Panc1 (cell line): ENCODE measurements at regions not wholly inside any gene's neighbourhood (a gene's known extent, or its start where the extent isn't known, plus 50 kb on each side); places are given as distances from the start of the nearest gene placed in this dataset.

Experiments
- ATAC-seq: fragments of 200-7000 bp; cut with Tn5 transposase; 2 replicates; pipeline ENCODE4 v1.9.1; 2020; ENCODE audit warnings: mild to moderate bottlenecking, moderate library complexity
- BruUV-seq: library from RNA; stranded (reverse); fragments of 400-500 nt; replicated peaks from 2 replicates; lab custom pipeline; 2021; lab: Mats Ljungman, UMichigan
- CTCF ChIA-PET: fragments of 300-600 bp; sonication (Branson Sonifier 250); formaldehyde crosslinking; loops from one replicate; lab custom pipeline; 2022; ENCODE audit warnings: antibody characterized with exemption; lab: Charles Lee
- POLR2A ChIA-PET: fragments of 300-600 bp; sonication (Branson Sonifier 250); formaldehyde crosslinking; loops from one replicate; lab custom pipeline; 2022; ENCODE audit warnings: antibody characterized with exemption; lab: Charles Lee
- DNase-seq: peaks from one replicate; pipeline ENCODE4 v3.0.0-alpha.2; 2010; ENCODE audit warnings: low read depth, low spot score
- H3K27ac ChIP-seq: 2 replicates; pipeline ENCODE4 v1.5.1; 2011; ENCODE audit warnings: mild to moderate bottlenecking, low read length, inconsistent platforms
- H3K27me3 ChIP-seq: fragments of 200-500 bp; sonication (Bioruptor generic); 2 replicates; pipeline ENCODE4 v1.6.0; 2014; ENCODE audit warnings: low read length, inconsistent platforms; ENCODE audit not compliant: control insufficient read depth, insufficient read depth
- H3K36me3 ChIP-seq: fragments of 200-500 bp; sonication (Bioruptor generic); 2 replicates; pipeline ENCODE4 v1.5.1; 2014; ENCODE audit warnings: inconsistent platforms, mild to moderate bottlenecking, low read length, moderate library complexity; ENCODE audit not compliant: control insufficient read depth, insufficient read depth
- H3K4me1 ChIP-seq: 2 replicates; pipeline ENCODE4 v1.5.1; 2011; ENCODE audit warnings: inconsistent platforms, mild to moderate bottlenecking, low read length, moderate library complexity; ENCODE audit not compliant: control insufficient read depth, insufficient read depth
- H3K4me3 ChIP-seq, 2 experiments: 2 replicates each; pipeline ENCODE4 v1.5.1; 2011 to 2012; ENCODE audit warnings: low read depth in 2 of 2, low read length in 2 of 2, mild to moderate bottlenecking in 2 of 2, inconsistent platforms in 1 of 2, moderate library complexity in 1 of 2
- H3K9me3 ChIP-seq: fragments of 200-500 bp; sonication (Bioruptor generic); 2 replicates; pipeline ENCODE4 v1.5.1; 2014; ENCODE audit warnings: low read depth, mild to moderate bottlenecking, inconsistent platforms, low read length, moderate library complexity; ENCODE audit not compliant: control insufficient read depth, insufficient read depth
- CTCF ChIP-seq: fragments of 450-650 bp; IDR thresholded peaks from 2 replicates; pipeline ENCODE4 v1.5.1; 2017; ENCODE audit warnings: mild to moderate bottlenecking
- POLR2AphosphoS5 ChIP-seq: IDR thresholded peaks from 2 replicates; pipeline ENCODE4 v1.6.1; 2012; ENCODE audit warnings: mild to moderate bottlenecking, low read depth, low read length, moderate library complexity
- SIN3A ChIP-seq: IDR thresholded peaks from 2 replicates; pipeline ENCODE4 v1.6.1; 2012; ENCODE audit warnings: low read depth, mild to moderate bottlenecking, low read length, moderate library complexity, borderline replicate concordance; ENCODE audit not compliant: insufficient read depth
- TCF7L2 ChIP-seq: IDR thresholded peaks from 2 replicates; pipeline ENCODE4 v1.6.1; 2011; ENCODE audit warnings: mild to moderate bottlenecking, low read depth, low read length, inconsistent platforms
- in situ Hi-C: cut with HindIII; loops from 2 replicates; pipeline ENCODE4 v1.10.0; 2016; ENCODE audit warnings: low sequenced_read_pairs, low pct_unique_long_range_greater_than_20kb
- intact Hi-C: fragments of 100-400 bp; cut with micrococcal nuclease; formaldehyde crosslinking; loops from one replicate; pipeline ENCODE4 v1.10.0; 2022; ENCODE audit not compliant: unreplicated experiment
- TF ChIP-seq, protein P1 (sequence below), 2 experiments: IDR thresholded peaks; 2 replicates each; pipeline ENCODE4 v1.6.1; 2011 to 2012; ENCODE audit warnings: low read depth in 2 of 2, control low read depth in 1 of 2, low read length in 1 of 2, mild to moderate bottlenecking in 1 of 2, moderate library complexity in 1 of 2; ENCODE audit not compliant: insufficient read depth in 1 of 2

DNA sequence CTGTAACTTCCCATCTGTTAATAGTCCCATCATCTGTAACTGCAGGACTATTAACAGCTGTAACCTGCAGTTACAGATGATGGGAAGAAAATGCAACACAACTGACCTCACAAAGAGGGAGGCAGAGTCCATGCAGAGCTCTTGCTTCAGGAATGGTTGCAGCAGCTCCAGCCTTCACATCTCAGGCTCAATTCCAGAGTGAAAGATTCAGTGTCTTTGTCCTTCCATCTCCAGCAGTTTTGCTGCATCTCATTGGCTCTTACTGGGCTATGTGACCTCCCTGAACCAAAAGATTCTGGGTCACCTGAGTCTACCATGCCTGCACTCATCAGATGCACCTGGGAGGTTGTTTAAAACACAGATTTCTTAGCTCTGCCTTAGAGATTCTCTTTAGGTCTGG lies 686.7 kb downstream of the MATN1 start:
- CTCF ChIA-PET, result no interaction called here
- no TSS peak for BruUV-seq
- POLR2A ChIA-PET, result no interaction called here
- Histone ChIP-seq H3K27ac (no peak overlapping the region), H3K4me1 (no peaks in the 10 kb centered on the region), H3K4me3 (no peak overlapping the region), H3K9me3 (no peaks in the 10 kb centered on the region), H3K27me3 (no peaks in the 10 kb centered on the region), H3K36me3 (no peaks in the 10 kb centered on the region)
- intact Hi-C loops (no loop called here), in situ Hi-C loops (no loop called here)
- DNase-seq, result no peak
- TF ChIP-seq SIN3A (no peak), CTCF (no peak)
- TF ChIP-seq, protein P1, sequence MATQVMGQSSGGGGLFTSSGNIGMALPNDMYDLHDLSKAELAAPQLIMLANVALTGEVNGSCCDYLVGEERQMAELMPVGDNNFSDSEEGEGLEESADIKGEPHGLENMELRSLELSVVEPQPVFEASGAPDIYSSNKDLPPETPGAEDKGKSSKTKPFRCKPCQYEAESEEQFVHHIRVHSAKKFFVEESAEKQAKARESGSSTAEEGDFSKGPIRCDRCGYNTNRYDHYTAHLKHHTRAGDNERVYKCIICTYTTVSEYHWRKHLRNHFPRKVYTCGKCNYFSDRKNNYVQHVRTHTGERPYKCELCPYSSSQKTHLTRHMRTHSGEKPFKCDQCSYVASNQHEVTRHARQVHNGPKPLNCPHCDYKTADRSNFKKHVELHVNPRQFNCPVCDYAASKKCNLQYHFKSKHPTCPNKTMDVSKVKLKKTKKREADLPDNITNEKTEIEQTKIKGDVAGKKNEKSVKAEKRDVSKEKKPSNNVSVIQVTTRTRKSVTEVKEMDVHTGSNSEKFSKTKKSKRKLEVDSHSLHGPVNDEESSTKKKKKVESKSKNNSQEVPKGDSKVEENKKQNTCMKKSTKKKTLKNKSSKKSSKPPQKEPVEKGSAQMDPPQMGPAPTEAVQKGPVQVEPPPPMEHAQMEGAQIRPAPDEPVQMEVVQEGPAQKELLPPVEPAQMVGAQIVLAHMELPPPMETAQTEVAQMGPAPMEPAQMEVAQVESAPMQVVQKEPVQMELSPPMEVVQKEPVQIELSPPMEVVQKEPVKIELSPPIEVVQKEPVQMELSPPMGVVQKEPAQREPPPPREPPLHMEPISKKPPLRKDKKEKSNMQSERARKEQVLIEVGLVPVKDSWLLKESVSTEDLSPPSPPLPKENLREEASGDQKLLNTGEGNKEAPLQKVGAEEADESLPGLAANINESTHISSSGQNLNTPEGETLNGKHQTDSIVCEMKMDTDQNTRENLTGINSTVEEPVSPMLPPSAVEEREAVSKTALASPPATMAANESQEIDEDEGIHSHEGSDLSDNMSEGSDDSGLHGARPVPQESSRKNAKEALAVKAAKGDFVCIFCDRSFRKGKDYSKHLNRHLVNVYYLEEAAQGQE (IDR thresholded peaks at IDR 0.05; ENCODE audit: insufficient read depth in 1 of 2, low read depth in 2 of 2, low read length in 1 of 2), result no peak
- no peak for ATAC-seq

DNA sequence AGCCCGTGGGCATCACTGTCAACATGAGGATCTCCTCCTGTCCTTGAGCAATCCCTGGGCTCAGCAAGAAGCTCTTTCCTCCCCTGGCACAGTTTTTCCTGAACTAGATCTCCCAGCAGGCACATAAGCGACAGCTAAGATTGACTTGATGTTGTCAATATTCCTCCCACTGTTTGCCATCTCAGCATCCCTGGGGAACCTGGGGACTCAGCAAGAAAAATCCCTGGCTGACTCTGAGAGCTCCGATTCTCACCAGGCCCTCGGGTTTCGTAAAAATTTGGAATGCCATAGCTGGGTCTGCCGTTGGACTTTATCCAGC lies 687.2 kb downstream of the MATN1 start:
- DNase-seq (no peak), ATAC-seq (no peak)
- TF ChIP-seq, protein P1 (IDR thresholded peaks at IDR 0.05; ENCODE audit: insufficient read depth in 1 of 2, low read depth in 2 of 2, low read length in 1 of 2), result no peak
- TF ChIP-seq POLR2AphosphoS5 (no peak), TCF7L2 (no peak), SIN3A (no peak), CTCF (no peak)
- no TSS peak for BruUV-seq
- Histone ChIP-seq H3K27me3 (no peaks in the 10 kb centered on the region), H3K9me3 (no peaks in the 10 kb centered on the region), H3K4me3 (no peak overlapping the region), H3K4me1 (no peaks in the 10 kb centered on the region), H3K27ac (no peak overlapping the region), H3K36me3 (no peaks in the 10 kb centered on the region)
- in situ Hi-C loops, result no loop called here
- ChIA-PET CTCF (no interaction called here), POLR2A (no interaction called here)
- intact Hi-C loops, result no loop called here
